CD14-positive monocyte (primary cell): ENCODE measurements at regions not wholly inside any gene's neighbourhood (a gene's known extent, or its start where the extent isn't known, plus 50 kb on each side); places are given as distances from the start of the nearest gene placed in this dataset.

Experiments
- DNase-seq, 3 donors: peaks; one replicate each; pipeline ENCODE4 v3.0.0-alpha.2; 2011 to 2022
- H2AFZ ChIP-seq: 2 replicates; pipeline ENCODE4 v1.6.0; 2012; ENCODE audit warnings: mild to moderate bottlenecking, low read depth, low read length, inconsistent platforms; ENCODE audit not compliant: insufficient read depth, poor library complexity, severe bottlenecking
- H3K27ac ChIP-seq, 2 donors: 1 replicate in 1 of 2; 2 replicates in 1 of 2; pipeline ENCODE4 v1.5.1; 2012 to 2013; ENCODE audit warnings: low read length in 2 of 2, control low read depth in 1 of 2, inconsistent platforms in 1 of 2, low read depth in 1 of 2, mild to moderate bottlenecking in 1 of 2
- H3K27me3 ChIP-seq, 2 donors: one replicate each; pipeline versions ENCODE4 v1.6.0 to v1.6.1; 2011 to 2013; ENCODE audit warnings: low read length in 2 of 2; ENCODE audit not compliant: control insufficient read depth in 2 of 2, insufficient read depth in 2 of 2
- H3K36me3 ChIP-seq, 2 donors: replicated peaks in 1 of 2; 1 replicate in 1 of 2; 2 replicates in 1 of 2; pipeline versions ENCODE4 v1.5.1 to v1.6.1; 2012 to 2013; ENCODE audit warnings: low read length in 2 of 2, control low read depth in 1 of 2, inconsistent platforms in 1 of 2, mild to moderate bottlenecking in 1 of 2; ENCODE audit not compliant: insufficient read depth in 2 of 2, control insufficient read depth in 1 of 2
- H3K4me1 ChIP-seq, 2 donors: 1 replicate in 1 of 2; 2 replicates in 1 of 2; pipeline versions ENCODE4 v1.5.1 to v1.6.1; 2012 to 2013; ENCODE audit warnings: low read length in 2 of 2, control low read depth in 1 of 2, inconsistent platforms in 1 of 2, mild to moderate bottlenecking in 1 of 2, moderate library complexity in 1 of 2; ENCODE audit not compliant: insufficient read depth in 2 of 2, control insufficient read depth in 1 of 2
- H3K4me2 ChIP-seq: replicated peaks from 2 replicates; pipeline ENCODE3; 2012; ENCODE audit warnings: low read length, moderate library complexity, mild to moderate bottlenecking; ENCODE audit not compliant: poor library complexity, severe bottlenecking; ENCODE audit errors: extremely low read depth
- H3K4me3 ChIP-seq, 3 experiments: fragments of 200-600 bp in 1 of 3; sonication (generic) in 1 of 3; replicated peaks in 1 of 3; 1 replicate in 2 of 3; 2 replicates in 1 of 3; pipeline ENCODE4 v1.5.1; 2011 to 2013; ENCODE audit warnings: low read length in 3 of 3, mild to moderate bottlenecking in 3 of 3, control low read depth in 2 of 3, low read depth in 2 of 3, inconsistent platforms in 1 of 3, moderate library complexity in 1 of 3
- H3K79me2 ChIP-seq: 2 replicates; pipeline ENCODE4 v1.6.0; 2012; ENCODE audit warnings: mild to moderate bottlenecking, control low read depth, inconsistent platforms, low read length, moderate library complexity; ENCODE audit not compliant: insufficient read depth
- H3K9ac ChIP-seq: 2 replicates; pipeline ENCODE4 v1.6.0; 2017; ENCODE audit warnings: low read length, mild to moderate bottlenecking; ENCODE audit not compliant: insufficient read depth, poor library complexity, severe bottlenecking
- H3K9me3 ChIP-seq, 2 donors: replicated peaks in 1 of 2; 1 replicate in 1 of 2; 2 replicates in 1 of 2; pipeline versions ENCODE4 v1.5.1 to v1.6.1; 2012 to 2013; ENCODE audit warnings: low read length in 2 of 2, control low read depth in 1 of 2; ENCODE audit not compliant: control insufficient read depth in 1 of 2, insufficient read depth in 1 of 2
- H4K20me1 ChIP-seq: 2 replicates; pipeline ENCODE4 v1.6.0; 2012; ENCODE audit warnings: mild to moderate bottlenecking, low read length, control low read depth, moderate library complexity; ENCODE audit not compliant: insufficient read depth
- H3K27ac Mint-ChIP-seq, 7 donors: one replicate each; pipeline ENCODE4 v1.8.0; 2020; ENCODE audit warnings: mild to moderate bottlenecking in 7 of 7, mixed read lengths in 7 of 7, moderate library complexity in 6 of 7, inconsistent platforms in 2 of 7
- H3K27me3 Mint-ChIP-seq, 3 donors: one replicate each; pipeline ENCODE4 v1.8.0; 2021 to 2022; ENCODE audit warnings: low read depth in 3 of 3, mild to moderate bottlenecking in 3 of 3, mixed read lengths in 3 of 3, moderate library complexity in 3 of 3, inconsistent platforms in 1 of 3
- H3K36me3 Mint-ChIP-seq, 2 donors: one replicate each; pipeline ENCODE4 v1.8.0; 2020; ENCODE audit warnings: mixed read lengths in 2 of 2, inconsistent platforms in 1 of 2, mild to moderate bottlenecking in 1 of 2
- H3K4me1 Mint-ChIP-seq: one replicate; pipeline ENCODE4 v1.8.0; 2020; ENCODE audit warnings: mild to moderate bottlenecking, mixed read lengths
- H3K4me3 Mint-ChIP-seq, 2 donors: one replicate each; pipeline ENCODE4 v1.8.0; 2020; ENCODE audit warnings: mild to moderate bottlenecking in 2 of 2, mixed read lengths in 2 of 2, moderate library complexity in 1 of 2
- H3K9me3 Mint-ChIP-seq, 7 donors: one replicate each; pipeline ENCODE4 v1.8.0; 2020 to 2022; ENCODE audit warnings: mixed read lengths in 7 of 7, mild to moderate bottlenecking in 6 of 7, moderate library complexity in 6 of 7, inconsistent platforms in 2 of 7
- WGBS: methylation state at CpG from one replicate; pipeline ENCODE4 v1.1.5; 2013; ENCODE audit warnings: missing lambda C conversion rate; ENCODE audit not compliant: insufficient coverage; 5-methylcytosine and 5-hydroxymethylcytosine counted together
- intact Hi-C, 2 donors: fragments of 100-400 bp; cut with micrococcal nuclease; formaldehyde crosslinking; loops; one replicate each; pipeline versions ENCODE4 v1.15.0 to v1.15.1; 2023
- TF ChIP-seq, protein P1 (sequence below): fragments of 200-600 bp; IDR thresholded peaks from one replicate; pipeline ENCODE4 v1.8.0; 2022; ENCODE audit warnings: antibody characterized with exemption, mild to moderate bottlenecking

DNA sequence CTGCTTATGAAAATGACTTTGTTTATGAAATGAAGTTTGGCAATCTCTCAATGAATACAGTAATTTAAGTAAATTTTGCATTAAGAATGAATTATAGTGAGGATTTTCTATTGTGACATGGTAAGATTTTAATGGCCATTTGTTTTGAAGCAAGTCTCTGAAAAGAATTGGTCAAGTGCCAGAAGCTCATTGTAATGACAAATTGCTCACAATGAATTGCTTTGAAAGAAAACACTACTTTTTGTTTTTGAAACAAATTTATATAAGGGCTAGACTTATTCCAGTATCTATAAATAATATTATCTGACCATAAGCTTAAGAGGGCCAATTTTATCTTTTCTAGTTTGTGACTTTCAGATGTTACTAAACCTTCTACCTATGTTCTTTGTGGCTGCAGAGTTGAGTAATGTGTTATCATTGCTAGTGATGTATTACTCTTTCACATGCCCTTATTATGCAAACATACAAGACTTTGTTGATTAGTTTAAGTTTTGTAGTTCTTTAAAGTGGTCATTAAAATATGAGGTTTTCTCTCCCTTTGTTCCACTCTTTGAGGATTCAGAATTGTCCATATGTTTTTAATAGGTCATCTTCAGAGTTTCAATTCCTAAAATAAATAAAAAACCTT is 93.0 kb upstream of the ZNF608 start:
- Mint-ChIP-seq H3K4me3 (no peak overlapping the region), H3K4me1 (peaks cover 26% of the 10 kb centered on the region), H3K27me3 (peaks cover 1 to 2% (median 2%) of the 10 kb centered on the region in 3 donors), H3K27ac (no peak overlapping the region), H3K36me3 (no peaks in the 10 kb centered on the region), H3K9me3 (peaks cover 3 to 15% (median 5%) of the 10 kb centered on the region in 7 donors)
- no peak overlapping the region for H3K27ac ChIP-seq
- no peak overlapping the region for H3K4me3 ChIP-seq
- no peaks in the 10 kb centered on the region for H4K20me1 ChIP-seq
- no peaks in the 10 kb centered on the region for H3K27me3 ChIP-seq
- H3K79me2 ChIP-seq = no peaks in the 10 kb centered on the region
- peaks cover 26% of the 10 kb centered on the region in 2 donors for H3K4me1 ChIP-seq
- no peak overlapping the region for H3K4me2 ChIP-seq
- intact Hi-C loops = no loop called here
- no peak for DNase-seq
- no peaks in the 10 kb centered on the region for H3K9me3 ChIP-seq
- H2AFZ ChIP-seq = no peak overlapping the region
- no peak overlapping the region for H3K9ac ChIP-seq
- no peaks in the 10 kb centered on the region for H3K36me3 ChIP-seq
- TF ChIP-seq, protein P1, sequence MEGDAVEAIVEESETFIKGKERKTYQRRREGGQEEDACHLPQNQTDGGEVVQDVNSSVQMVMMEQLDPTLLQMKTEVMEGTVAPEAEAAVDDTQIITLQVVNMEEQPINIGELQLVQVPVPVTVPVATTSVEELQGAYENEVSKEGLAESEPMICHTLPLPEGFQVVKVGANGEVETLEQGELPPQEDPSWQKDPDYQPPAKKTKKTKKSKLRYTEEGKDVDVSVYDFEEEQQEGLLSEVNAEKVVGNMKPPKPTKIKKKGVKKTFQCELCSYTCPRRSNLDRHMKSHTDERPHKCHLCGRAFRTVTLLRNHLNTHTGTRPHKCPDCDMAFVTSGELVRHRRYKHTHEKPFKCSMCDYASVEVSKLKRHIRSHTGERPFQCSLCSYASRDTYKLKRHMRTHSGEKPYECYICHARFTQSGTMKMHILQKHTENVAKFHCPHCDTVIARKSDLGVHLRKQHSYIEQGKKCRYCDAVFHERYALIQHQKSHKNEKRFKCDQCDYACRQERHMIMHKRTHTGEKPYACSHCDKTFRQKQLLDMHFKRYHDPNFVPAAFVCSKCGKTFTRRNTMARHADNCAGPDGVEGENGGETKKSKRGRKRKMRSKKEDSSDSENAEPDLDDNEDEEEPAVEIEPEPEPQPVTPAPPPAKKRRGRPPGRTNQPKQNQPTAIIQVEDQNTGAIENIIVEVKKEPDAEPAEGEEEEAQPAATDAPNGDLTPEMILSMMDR = no peak

DNA sequence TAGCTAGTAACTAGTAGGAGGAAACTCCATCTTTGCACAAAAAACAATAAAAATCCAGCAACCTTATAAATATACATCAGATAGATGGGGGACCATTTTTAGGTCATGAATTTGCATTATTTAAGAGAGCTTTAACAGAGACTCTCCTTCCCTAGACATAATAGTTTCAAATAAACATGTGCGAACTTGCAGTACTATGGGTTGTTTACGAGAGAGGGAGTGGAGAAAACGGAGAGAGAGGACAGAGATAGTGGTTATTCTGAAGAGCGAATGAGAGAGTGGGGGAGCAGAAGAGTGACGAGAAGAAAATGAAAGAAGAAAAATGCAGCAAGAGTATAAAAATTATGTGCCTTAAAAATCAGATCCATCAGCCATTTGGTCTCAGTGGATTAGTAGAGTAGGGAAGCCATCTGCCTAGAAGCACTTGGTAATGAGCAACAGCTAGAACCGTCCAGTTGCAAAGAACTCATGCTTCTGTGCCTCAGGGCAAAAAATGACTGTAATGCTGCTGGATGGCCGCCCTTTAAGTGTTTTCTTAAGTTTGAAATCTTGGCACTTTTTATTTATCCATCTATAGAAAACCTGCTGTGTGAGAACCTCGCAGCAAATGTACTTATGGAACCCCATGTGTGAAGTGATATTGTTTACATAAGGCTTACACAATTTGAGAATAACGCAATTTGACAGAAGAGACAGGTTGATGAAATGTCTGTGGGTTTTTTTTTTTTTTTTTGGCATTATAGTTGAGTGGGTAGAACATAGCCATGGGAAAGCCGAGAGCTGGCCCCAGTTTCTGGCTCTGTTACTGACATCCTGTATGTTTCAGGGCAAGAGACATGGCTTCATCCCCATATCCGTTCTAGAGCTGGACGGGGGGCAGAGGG is 95.6 kb upstream of the ZNF608 start:
- no peak overlapping the region for H3K27ac Mint-ChIP-seq
- TF ChIP-seq, protein P1 = no peak
- peaks cover 0 to 4% (median 1%) of the 10 kb centered on the region in 7 donors for H3K9me3 Mint-ChIP-seq
- DNase-seq = no peak
- Histone ChIP-seq H3K9me3 (no peaks in the 10 kb centered on the region), H4K20me1 (no peaks in the 10 kb centered on the region), H2AFZ (no peak overlapping the region), H3K27me3 (no peaks in the 10 kb centered on the region), H3K4me1 (peaks cover 29 to 31% of the 10 kb centered on the region in 2 donors), H3K79me2 (no peaks in the 10 kb centered on the region), H3K9ac (no peak overlapping the region), H3K4me2 (no peak overlapping the region), H3K36me3 (no peaks in the 10 kb centered on the region), H3K4me3 (no peak overlapping the region), H3K27ac (no peak overlapping the region)
- intact Hi-C loops = no loop called here
- H3K4me1 Mint-ChIP-seq = peaks cover 28% of the 10 kb centered on the region
- WGBS = 75% methylated on average over 7 of the region's 12 CpGs
- H3K36me3 Mint-ChIP-seq = no peaks in the 10 kb centered on the region
- peaks cover 0 to 2% (median 1%) of the 10 kb centered on the region in 3 donors for H3K27me3 Mint-ChIP-seq
- H3K4me3 Mint-ChIP-seq = no peak overlapping the region
